HCT116 (cell line): ENCODE measurements at regions not wholly inside any gene's neighbourhood (a gene's known extent, or its start where the extent isn't known, plus 50 kb on each side); places are given as distances from the start of the nearest gene placed in this dataset.

Experiments
- ATAC-seq: fragments of 200-7000 bp; cut with Tn5 transposase; 2 replicates; pipeline ENCODE4 v1.9.1; 2020; ENCODE audit warnings: mild to moderate bottlenecking, moderate library complexity
- BruUV-seq: library from RNA; stranded (reverse); fragments of 400-500 nt; replicated peaks from 2 replicates; lab custom pipeline; 2021; lab: Mats Ljungman, UMichigan
- CTCF ChIA-PET: fragments of 300-600 bp; sonication (Branson Sonifier 250); formaldehyde crosslinking; loops from one replicate; lab custom pipeline; 2021; ENCODE audit warnings: antibody characterized with exemption; lab: Charles Lee
- POLR2A ChIA-PET: fragments of 300-600, 350-600 bp; sonication (Branson Sonifier 250); formaldehyde crosslinking; loops from one replicate; lab custom pipeline; 2021; ENCODE audit warnings: antibody characterized with exemption; lab: Charles Lee
- RAD21 ChIA-PET, 2 experiments: fragments of 300-600 bp; sonication (Branson Sonifier 250); formaldehyde crosslinking; loops; one replicate each; lab custom pipeline; 2023; ENCODE audit warnings: low total read pairs in 2 of 2; ENCODE audit not compliant: uncharacterized antibody in 2 of 2, unreplicated experiment in 2 of 2, low non-redundant PET in 1 of 2; lab: Charles Lee
- DNase-seq: peaks from one replicate; pipeline ENCODE4 v3.0.0-alpha.2; 2010; ENCODE audit warnings: low read depth, low spot score
- H2AFZ ChIP-seq: fragments of 200-600 bp; shearing (Covaris generic), sonication (generic); 2 replicates; pipeline ENCODE4 v1.6.1; 2017; ENCODE audit warnings: low read depth, mixed run types, mixed read lengths, antibody characterized with exemption, low read length; ENCODE audit not compliant: poor library complexity, severe bottlenecking
- H3K27ac ChIP-seq: 2 replicates; pipeline ENCODE4 v1.5.1; 2012; ENCODE audit warnings: low read depth, low read length
- H3K27me3 ChIP-seq: fragments of 200-600 bp; sonication (generic); 2 replicates; pipeline ENCODE4 v1.6.1; 2016; ENCODE audit warnings: mixed run types, low read length, mixed read lengths; ENCODE audit not compliant: insufficient read depth
- H3K36me3 ChIP-seq, 2 experiments: fragments of 200-500 bp in 1 of 2; fragments of 200-600 bp in 1 of 2; sonication (Bioruptor generic) in 1 of 2; sonication (generic) in 1 of 2; 2 replicates each; pipeline versions ENCODE4 v1.5.1 to v1.6.1; 2014 to 2016; ENCODE audit warnings: low read length in 2 of 2, inconsistent platforms in 1 of 2, mixed read lengths in 1 of 2, mixed run types in 1 of 2; ENCODE audit not compliant: insufficient read depth in 2 of 2, control insufficient read depth in 1 of 2
- H3K4me1 ChIP-seq, 2 experiments: fragments of 200-600 bp in 1 of 2; sonication (generic) in 1 of 2; 2 replicates each; pipeline versions ENCODE4 v1.5.1 to v1.6.1; 2012 to 2017; ENCODE audit warnings: low read length in 2 of 2, inconsistent platforms in 1 of 2, mild to moderate bottlenecking in 1 of 2, mixed read lengths in 1 of 2, mixed run types in 1 of 2, moderate library complexity in 1 of 2; ENCODE audit not compliant: insufficient read depth in 2 of 2, control insufficient read depth in 1 of 2
- H3K4me2 ChIP-seq: fragments of 200-600 bp; sonication (generic); 2 replicates; pipeline ENCODE4 v1.6.1; 2017; ENCODE audit warnings: mixed run types, low read length, mixed read lengths
- H3K4me3 ChIP-seq, 2 experiments: fragments of 200-600 bp in 1 of 2; sonication (generic) in 1 of 2; replicated peaks in 1 of 2; 2 replicates each; pipeline ENCODE4 v1.5.1; 2011 to 2016; ENCODE audit warnings: low read length in 2 of 2, control low read depth in 1 of 2, low read depth in 1 of 2, mild to moderate bottlenecking in 1 of 2, mixed read lengths in 1 of 2, mixed run types in 1 of 2
- H3K79me2 ChIP-seq: fragments of 200-600 bp; sonication (generic); 2 replicates; pipeline ENCODE4 v1.6.1; 2017; ENCODE audit warnings: mild to moderate bottlenecking, mixed run types, low read length, moderate library complexity, mixed read lengths; ENCODE audit not compliant: insufficient read depth
- H3K9ac ChIP-seq: fragments of 200-600 bp; sonication (generic); 2 replicates; pipeline ENCODE4 v1.6.1; 2016; ENCODE audit warnings: low read length, mixed read lengths
- H3K9me2 ChIP-seq: fragments of 200-600 bp; sonication (generic), shearing (Covaris generic); 2 replicates; pipeline ENCODE4 v1.6.1; 2017; ENCODE audit warnings: mixed run types, mild to moderate bottlenecking, moderate library complexity; ENCODE audit not compliant: insufficient read depth
- H3K9me3 ChIP-seq, 2 experiments: fragments of 200-500 bp in 1 of 2; fragments of 200-600 bp in 1 of 2; sonication (Bioruptor generic) in 1 of 2; sonication (generic) in 1 of 2; 2 replicates each; pipeline ENCODE4 v1.6.1; 2014 to 2017; ENCODE audit warnings: low read length in 2 of 2, mixed read lengths in 2 of 2, inconsistent platforms in 1 of 2, low read depth in 1 of 2, mild to moderate bottlenecking in 1 of 2, mixed run types in 1 of 2, moderate library complexity in 1 of 2; ENCODE audit not compliant: control insufficient read depth in 1 of 2, insufficient read depth in 1 of 2
- H4K20me1 ChIP-seq: fragments of 200-600 bp; sonication (generic), shearing (Covaris generic); 2 replicates; pipeline ENCODE4 v1.6.1; 2017; ENCODE audit warnings: mixed run types, mild to moderate bottlenecking, moderate library complexity; ENCODE audit not compliant: insufficient read depth
- CBX3 ChIP-seq: IDR thresholded peaks from 2 replicates; pipeline ENCODE4 v1.6.1; 2012; ENCODE audit warnings: low read depth
- ELF1 ChIP-seq: IDR thresholded peaks from 2 replicates; pipeline ENCODE4 v1.6.1; 2012; ENCODE audit warnings: low read depth, borderline replicate concordance
- EZH2 ChIP-seq: fragments of 200-600 bp; sonication (generic); IDR thresholded peaks from 2 replicates; pipeline ENCODE4 v1.6.1; 2017; ENCODE audit warnings: antibody characterized with exemption, mixed run types
- EZH2phosphoT487 ChIP-seq: fragments of 200-600 bp; IDR thresholded peaks from 2 replicates; pipeline ENCODE4 v1.6.1; 2018; ENCODE audit warnings: antibody characterized with exemption, borderline replicate concordance
- FOSL1 ChIP-seq: IDR thresholded peaks from 2 replicates; pipeline ENCODE4 v1.6.1; 2012; ENCODE audit warnings: low read depth
- REST ChIP-seq: IDR thresholded peaks from 2 replicates; pipeline ENCODE4 v1.6.1; 2012; ENCODE audit warnings: low read depth
- TCF7L2 ChIP-seq: IDR thresholded peaks from 2 replicates; pipeline ENCODE4 v1.7.0; 2011; ENCODE audit warnings: borderline replicate concordance, inconsistent platforms; ENCODE audit not compliant: insufficient read depth, insufficient read length; ENCODE audit errors: extremely low read depth
- ZFX ChIP-seq: fragments of 450-650 bp; IDR thresholded peaks from 2 replicates; pipeline ENCODE4 v1.6.1; 2017
- ZNF274 ChIP-seq: fragments of 200-500 bp; sonication (Bioruptor generic); IDR thresholded peaks from 2 replicates; pipeline ENCODE4 v1.6.1; 2014; ENCODE audit warnings: mild to moderate bottlenecking, low read depth, low read length, inconsistent platforms
- intact Hi-C: fragments of 100-400 bp; cut with micrococcal nuclease; formaldehyde crosslinking; loops from 2 replicates; pipeline ENCODE4 v1.10.0; 2022
- TF ChIP-seq, protein P1 (sequence below): IDR thresholded peaks from 2 replicates; pipeline ENCODE4 v1.6.1; 2012

DNA sequence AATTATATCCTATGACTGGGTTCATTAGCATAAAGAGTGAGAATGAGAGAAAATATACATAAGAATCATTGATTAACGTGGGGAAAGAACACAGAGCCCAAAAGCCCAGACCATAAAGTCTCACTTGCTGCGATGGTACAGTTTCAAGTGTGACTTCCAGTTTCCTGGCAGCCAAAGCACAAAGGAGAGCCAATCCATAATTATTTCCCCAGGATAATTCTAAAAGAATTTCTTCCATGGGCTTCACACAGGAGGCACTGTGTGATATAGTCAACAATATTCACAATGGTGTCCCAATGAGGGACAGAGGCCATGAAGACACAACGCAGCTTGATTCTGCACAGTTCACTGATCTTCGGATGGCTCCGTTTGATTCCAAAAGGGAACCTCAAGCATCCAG is 321.6 kb downstream of the PLPP3 start:
- no peak overlapping the region for H2AFZ ChIP-seq
- H3K36me3 ChIP-seq = no peaks in the 10 kb centered on the region
- H3K79me2 ChIP-seq = no peaks in the 10 kb centered on the region
- H3K27ac ChIP-seq = no peak overlapping the region
- H3K4me1 ChIP-seq = no peaks in the 10 kb centered on the region
- RAD21 ChIA-PET = no interaction called here
- no peak overlapping the region for H3K4me2 ChIP-seq
- H3K9me2 ChIP-seq = no peaks in the 10 kb centered on the region
- no peak overlapping the region for H3K4me3 ChIP-seq
- CTCF ChIA-PET = no interaction called here
- ATAC-seq (no peak), DNase-seq (no peak)
- POLR2A ChIA-PET = no interaction called here
- no TSS peak for BruUV-seq
- no peaks in the 10 kb centered on the region for H3K27me3 ChIP-seq
- H3K9me3 ChIP-seq = no peaks in the 10 kb centered on the region
- intact Hi-C loops = no loop called here
- H3K9ac ChIP-seq = no peak overlapping the region
- no peaks in the 10 kb centered on the region for H4K20me1 ChIP-seq
- no peak for TF ChIP-seq ELF1
- TF ChIP-seq, all 23 proteins: peak for 0

- RAD21 ChIA-PET = no interaction called here
- H3K4me1 ChIP-seq = no peaks in the 10 kb centered on the region
These were observed 323.0 kb downstream of the PLPP3 start for GRCh38 chr1:56256153-56257000.

More at GRCh38 chr1:56256153-56257000, 323.0 kb downstream of the PLPP3 start:
- Histone ChIP-seq H2AFZ (no peak overlapping the region), H4K20me1 (no peaks in the 10 kb centered on the region), H3K4me3 (no peak overlapping the region), H3K27ac (no peak overlapping the region), H3K4me2 (no peak overlapping the region), H3K36me3 (no peaks in the 10 kb centered on the region), H3K27me3 (no peaks in the 10 kb centered on the region), H3K9me2 (no peaks in the 10 kb centered on the region), H3K9ac (no peak overlapping the region), H3K9me3 (no peaks in the 10 kb centered on the region), H3K79me2 (no peaks in the 10 kb centered on the region)
- ATAC-seq = no peak
- no peak for DNase-seq
- ChIA-PET CTCF (no interaction called here), POLR2A (no interaction called here)
- intact Hi-C loops = no loop called here
- TF ChIP-seq TCF7L2 = no peak
- no peak for TF ChIP-seq ELF1
- TF ChIP-seq, protein P1, sequence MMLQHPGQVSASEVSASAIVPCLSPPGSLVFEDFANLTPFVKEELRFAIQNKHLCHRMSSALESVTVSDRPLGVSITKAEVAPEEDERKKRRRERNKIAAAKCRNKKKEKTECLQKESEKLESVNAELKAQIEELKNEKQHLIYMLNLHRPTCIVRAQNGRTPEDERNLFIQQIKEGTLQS = no peak
- no peak for TF ChIP-seq ZFX
- TF ChIP-seq REST = no peak
- TF ChIP-seq FOSL1 = no peak
- TF ChIP-seq ZNF274 = no peak
- TF ChIP-seq CBX3 = no peak
- TF ChIP-seq EZH2 = no peak
- no peak for TF ChIP-seq EZH2phosphoT487
- BruUV-seq = no TSS peak
